ENCODE measurements at regions not wholly inside any gene's neighbourhood (a gene's known extent, or its start where the extent isn't known, plus 50 kb on each side); places are given as distances from the start of the nearest gene placed in this dataset.

DNA sequence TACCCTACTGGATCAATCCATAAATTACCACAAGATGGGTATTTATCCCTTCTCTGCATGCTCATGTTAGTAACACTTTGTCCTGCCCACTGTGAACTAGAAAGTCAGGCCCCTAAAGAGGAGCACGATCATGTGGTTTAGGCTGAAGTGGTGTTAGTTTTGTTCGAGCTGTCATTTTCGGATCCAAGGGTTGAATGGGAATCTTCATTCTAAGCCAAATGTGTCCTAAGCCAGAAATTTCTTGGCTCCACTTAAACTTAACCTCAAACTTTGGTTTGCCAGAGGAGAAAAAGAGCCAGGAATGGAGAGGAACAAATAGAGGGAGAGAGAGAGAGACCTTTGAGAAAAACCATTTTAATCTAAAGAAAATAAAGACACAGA is 837.7 kb upstream of the ZNF608 start:
- TF ChIP-seq POLR2A (IDR thresholded peaks at IDR 0.05) = no peak
- TF ChIP-seq, protein P1, sequence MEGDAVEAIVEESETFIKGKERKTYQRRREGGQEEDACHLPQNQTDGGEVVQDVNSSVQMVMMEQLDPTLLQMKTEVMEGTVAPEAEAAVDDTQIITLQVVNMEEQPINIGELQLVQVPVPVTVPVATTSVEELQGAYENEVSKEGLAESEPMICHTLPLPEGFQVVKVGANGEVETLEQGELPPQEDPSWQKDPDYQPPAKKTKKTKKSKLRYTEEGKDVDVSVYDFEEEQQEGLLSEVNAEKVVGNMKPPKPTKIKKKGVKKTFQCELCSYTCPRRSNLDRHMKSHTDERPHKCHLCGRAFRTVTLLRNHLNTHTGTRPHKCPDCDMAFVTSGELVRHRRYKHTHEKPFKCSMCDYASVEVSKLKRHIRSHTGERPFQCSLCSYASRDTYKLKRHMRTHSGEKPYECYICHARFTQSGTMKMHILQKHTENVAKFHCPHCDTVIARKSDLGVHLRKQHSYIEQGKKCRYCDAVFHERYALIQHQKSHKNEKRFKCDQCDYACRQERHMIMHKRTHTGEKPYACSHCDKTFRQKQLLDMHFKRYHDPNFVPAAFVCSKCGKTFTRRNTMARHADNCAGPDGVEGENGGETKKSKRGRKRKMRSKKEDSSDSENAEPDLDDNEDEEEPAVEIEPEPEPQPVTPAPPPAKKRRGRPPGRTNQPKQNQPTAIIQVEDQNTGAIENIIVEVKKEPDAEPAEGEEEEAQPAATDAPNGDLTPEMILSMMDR (IDR thresholded peaks at IDR 0.05) = no peak
